ENCODE measurements at regions not wholly inside any gene's neighbourhood (a gene's known extent, or its start where the extent isn't known, plus 50 kb on each side); places are given as distances from the start of the nearest gene placed in this dataset.

GRCh38 chr15:72967811-72968530, 84.3 kb upstream of the NEO1 start:
- no peak overlapping the region for H3K4me3 ChIP-seq (ENCODE audit: low read depth, low read length)
- DNase-seq (ENCODE audit: low read depth) = no peak

- H3K4me3 ChIP-seq (ENCODE audit: low read depth, low read length) = no peak overlapping the region
- no peak for DNase-seq (ENCODE audit: low read depth)
These were observed 84.9 kb upstream of the NEO1 start for GRCh38 chr15:72967397-72967796.

- no peak for DNase-seq (ENCODE audit: low read depth)
- no peak overlapping the region for H3K4me3 ChIP-seq (ENCODE audit: low read depth, low read length)
These were observed 85.6 kb upstream of the NEO1 start for GRCh38 chr15:72966641-72967040.

- no peak for DNase-seq (ENCODE audit: low read depth)
These were observed 86.6 kb upstream of the NEO1 start for GRCh38 chr15:72965671-72966070.

GRCh38 chr15:72964542-72964941, 87.7 kb upstream of the NEO1 start:
- DNase-seq (ENCODE audit: low read depth) = no peak
- no peak overlapping the region for H3K4me3 ChIP-seq (ENCODE audit: low read depth, low read length)

More at GRCh38 chr15:72965671-72966070, 86.6 kb upstream of the NEO1 start:
- H3K4me3 ChIP-seq (ENCODE audit: low read depth, low read length) = no peak overlapping the region

- no peak for DNase-seq (ENCODE audit: low read depth)
- H3K4me3 ChIP-seq (ENCODE audit: low read depth, low read length) = no peak overlapping the region
These were observed 88.1 kb upstream of the NEO1 start for GRCh38 chr15:72964135-72964534.

- no peak overlapping the region for H3K4me3 ChIP-seq (ENCODE audit: low read depth, low read length)
- no peak for DNase-seq (ENCODE audit: low read depth)
These were observed 90.1 kb upstream of the NEO1 start for GRCh38 chr15:72962054-72962702.

GRCh38 chr15:72961346-72961745, 90.9 kb upstream of the NEO1 start:
- DNase-seq (ENCODE audit: low read depth) = no peak
- H3K4me3 ChIP-seq (ENCODE audit: low read depth, low read length) = no peak overlapping the region

- DNase-seq (ENCODE audit: low read depth) = no peak
- no peak overlapping the region for H3K4me3 ChIP-seq (ENCODE audit: low read depth, low read length)
These were observed 93.6 kb upstream of the NEO1 start for GRCh38 chr15:72958634-72959033.

- H3K4me3 ChIP-seq (ENCODE audit: low read depth, low read length) = no peak overlapping the region
- DNase-seq (ENCODE audit: low read depth) = no peak
These were observed 99.0 kb upstream of the NEO1 start for GRCh38 chr15:72953306-72953705.

- no peak for DNase-seq (ENCODE audit: low read depth)
- no peak overlapping the region for H3K4me3 ChIP-seq (ENCODE audit: low read depth, low read length)
These were observed 100.1 kb upstream of the NEO1 start for GRCh38 chr15:72952151-72952550.

GRCh38 chr15:72948662-72949061, 103.6 kb upstream of the NEO1 start:
- no peak for DNase-seq (ENCODE audit: low read depth)
- no peak overlapping the region for H3K4me3 ChIP-seq (ENCODE audit: low read depth, low read length)

GRCh38 chr15:72947709-72948108, 104.6 kb upstream of the NEO1 start:
- DNase-seq (ENCODE audit: low read depth) = no peak
- no peak overlapping the region for H3K4me3 ChIP-seq (ENCODE audit: low read depth, low read length)

GRCh38 chr15:72944565-72944964, 107.7 kb upstream of the NEO1 start:
- H3K4me3 ChIP-seq (ENCODE audit: low read depth, low read length) = no peak overlapping the region
- no peak for DNase-seq (ENCODE audit: low read depth)

- DNase-seq (ENCODE audit: low read depth) = no peak
- no peak overlapping the region for H3K4me3 ChIP-seq (ENCODE audit: low read depth, low read length)
These were observed 112.0 kb upstream of the NEO1 start for GRCh38 chr15:72940229-72940622.

- no peak overlapping the region for H3K4me3 ChIP-seq (ENCODE audit: low read depth, low read length)
- DNase-seq (ENCODE audit: low read depth) = no peak
These were observed 112.6 kb upstream of the NEO1 start for GRCh38 chr15:72939514-72940228.

- DNase-seq (ENCODE audit: low read depth) = no peak
- no peak overlapping the region for H3K4me3 ChIP-seq (ENCODE audit: low read depth, low read length)
These were observed 115.3 kb upstream of the NEO1 start for GRCh38 chr15:72936691-72937679.

GRCh38 chr15:72936237-72936636, 116.0 kb upstream of the NEO1 start:
- no peak overlapping the region for H3K4me3 ChIP-seq (ENCODE audit: low read depth, low read length)
- DNase-seq (ENCODE audit: low read depth) = no peak

GRCh38 chr15:72935521-72935920, 116.7 kb upstream of the NEO1 start:
- DNase-seq (ENCODE audit: low read depth) = no peak

GRCh38 chr15:72934921-72935320, 117.3 kb upstream of the NEO1 start:
- no peak for DNase-seq (ENCODE audit: low read depth)
- no peak overlapping the region for H3K4me3 ChIP-seq (ENCODE audit: low read depth, low read length)

More at GRCh38 chr15:72935521-72935920, 116.7 kb upstream of the NEO1 start:
- no peak overlapping the region for H3K4me3 ChIP-seq (ENCODE audit: low read depth, low read length)
